ES-I3 (cell line): ENCODE measurements at regions not wholly inside any gene's neighbourhood (a gene's known extent, or its start where the extent isn't known, plus 50 kb on each side); places are given as distances from the start of the nearest gene placed in this dataset.

Source experiments
- H3K36me3 ChIP-seq: 2 replicates; pipeline ENCODE4 v1.6.1; 2013; ENCODE audit warnings: mild to moderate bottlenecking, low read length, control low read depth, moderate library complexity; ENCODE audit not compliant: insufficient read depth
- H3K4me1 ChIP-seq: 2 replicates; pipeline ENCODE4 v1.6.1; 2013; ENCODE audit warnings: mild to moderate bottlenecking, control low read depth, low read length; ENCODE audit not compliant: insufficient read depth
- H3K9ac ChIP-seq: 2 replicates; pipeline ENCODE4 v1.6.1; 2013; ENCODE audit warnings: low read depth, mild to moderate bottlenecking, low read length, moderate library complexity
- H3K9me3 ChIP-seq: 2 replicates; pipeline ENCODE4 v1.6.1; 2013; ENCODE audit warnings: mild to moderate bottlenecking, low read length, moderate library complexity; ENCODE audit not compliant: control insufficient read depth, insufficient read depth

DNA sequence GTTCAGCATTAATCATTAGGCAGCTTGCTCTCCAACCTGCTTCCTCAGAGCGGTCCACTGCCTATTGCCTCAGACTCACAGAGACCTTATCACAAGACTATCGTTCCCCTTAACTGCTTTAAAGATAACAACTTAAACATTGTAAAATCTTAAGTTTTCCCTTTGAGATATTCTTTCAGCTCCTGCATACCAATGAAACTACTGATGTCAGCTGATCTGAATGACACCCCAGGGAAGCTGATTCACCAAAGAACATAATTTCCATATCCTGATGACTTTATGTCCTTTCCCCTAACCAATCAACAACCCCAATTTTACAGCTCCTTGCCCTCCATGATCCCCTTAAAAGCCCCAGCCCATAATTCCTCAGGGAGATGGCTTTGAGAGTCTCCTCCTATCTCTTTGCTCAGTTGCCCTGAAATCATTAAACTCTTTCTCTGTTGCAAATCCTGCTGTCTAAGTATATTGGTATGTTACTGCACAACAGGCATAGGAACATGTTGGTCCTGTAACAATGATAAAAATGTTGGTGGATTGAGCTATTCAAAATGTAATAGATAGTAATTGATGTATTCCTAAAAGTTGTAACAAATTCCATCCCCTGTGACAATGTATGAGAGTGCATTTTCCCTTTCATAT is 621.4 kb upstream of the RGS18 start:
- Histone ChIP-seq H3K4me1 (no peaks in the 10 kb centered on the region; the same call in 1 of the 2 replicates), H3K36me3 (no peaks in the 10 kb centered on the region), H3K9ac (no peak overlapping the region), H3K9me3 (no peaks in the 10 kb centered on the region; the same call in 1 of the 2 replicates)

DNA sequence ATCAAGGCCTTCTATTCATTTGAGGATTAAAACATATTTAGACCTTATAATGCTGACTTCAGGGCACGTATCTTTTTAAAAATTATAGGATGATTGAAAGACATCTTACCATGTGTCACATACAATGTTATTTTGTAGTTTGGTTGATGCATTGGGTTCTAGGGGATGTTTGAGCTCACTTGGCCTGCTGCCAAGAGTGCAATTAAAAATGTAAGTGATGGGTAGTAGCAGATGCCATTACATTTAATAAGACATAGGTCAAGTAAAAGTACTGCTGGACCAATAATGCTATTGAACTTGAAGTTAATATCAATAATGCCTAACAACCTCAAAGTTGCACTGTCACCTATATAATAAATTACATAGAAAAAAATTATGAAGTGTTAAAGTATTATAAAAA is 616.5 kb upstream of the RGS18 start:
- no peak overlapping the region for H3K9ac ChIP-seq
- H3K9me3 ChIP-seq = no peaks in the 10 kb centered on the region; the same call in 1 of the 2 replicates
- H3K36me3 ChIP-seq = no peaks in the 10 kb centered on the region
- no peaks in the 10 kb centered on the region for H3K4me1 ChIP-seq

DNA sequence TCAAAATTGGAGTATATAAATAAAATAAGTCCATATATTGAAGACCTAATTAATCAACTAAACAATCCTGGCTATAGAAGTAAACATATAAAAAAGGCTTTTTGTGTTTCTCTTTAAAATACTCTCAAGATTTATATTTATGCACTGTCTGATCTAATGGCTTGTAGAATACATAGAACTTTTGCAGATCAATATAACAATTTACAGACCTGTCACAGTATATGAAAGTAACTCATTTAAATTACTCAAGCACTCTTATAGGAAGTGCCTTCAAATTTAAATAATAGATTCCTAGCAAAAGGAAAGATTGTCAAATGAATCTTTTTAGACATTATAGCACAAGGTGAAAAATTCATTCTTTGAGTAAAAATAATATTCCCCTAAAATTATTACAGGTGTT is 615.8 kb upstream of the RGS18 start:
- no peaks in the 10 kb centered on the region for H3K36me3 ChIP-seq
- H3K4me1 ChIP-seq = no peaks in the 10 kb centered on the region
- H3K9ac ChIP-seq = no peak overlapping the region
- no peaks in the 10 kb centered on the region; the same call in 1 of the 2 replicates for H3K9me3 ChIP-seq

DNA sequence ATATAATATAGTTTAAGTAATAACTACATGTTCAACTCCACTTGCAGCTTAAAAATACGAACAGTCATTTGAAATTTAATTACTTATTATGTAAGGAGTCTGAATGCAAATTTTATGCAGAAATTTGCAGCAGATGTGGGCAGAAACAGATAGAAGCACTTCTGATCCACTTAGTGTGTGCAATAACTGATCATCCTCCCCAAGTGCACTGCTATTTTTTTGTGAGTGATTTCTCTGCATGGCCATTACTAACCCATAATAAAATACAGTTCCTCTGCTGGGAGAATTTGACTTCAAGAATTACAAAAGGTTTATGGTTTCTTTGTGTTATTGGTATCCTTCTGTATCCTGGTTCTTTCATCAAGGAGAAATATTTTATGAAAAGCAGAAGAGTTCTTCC is 611.5 kb upstream of the RGS18 start:
- Histone ChIP-seq H3K9ac (no peak overlapping the region), H3K36me3 (no peaks in the 10 kb centered on the region), H3K4me1 (no peaks in the 10 kb centered on the region), H3K9me3 (no peaks in the 10 kb centered on the region)

DNA sequence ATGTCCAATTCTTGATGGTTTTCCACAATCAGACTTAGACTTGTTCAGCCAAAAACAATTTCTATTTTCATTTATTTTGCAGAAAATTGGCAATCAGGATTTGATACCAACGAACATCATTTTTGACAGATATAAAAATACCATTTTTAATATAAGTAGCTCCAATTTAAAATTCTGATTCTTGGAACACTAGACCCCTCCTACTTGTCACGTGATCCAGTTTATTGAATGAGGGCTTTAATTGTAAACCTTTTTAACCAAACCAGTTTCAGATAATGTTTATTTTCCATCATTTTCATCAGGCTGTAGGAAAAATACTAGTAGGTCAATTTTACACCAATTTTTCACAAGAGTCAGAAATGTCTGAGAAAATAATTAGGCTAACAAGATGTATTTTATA is 607.2 kb upstream of the RGS18 start:
- H3K36me3 ChIP-seq = no peaks in the 10 kb centered on the region
- no peak overlapping the region for H3K9ac ChIP-seq
- H3K4me1 ChIP-seq = no peaks in the 10 kb centered on the region
- H3K9me3 ChIP-seq = no peaks in the 10 kb centered on the region

DNA sequence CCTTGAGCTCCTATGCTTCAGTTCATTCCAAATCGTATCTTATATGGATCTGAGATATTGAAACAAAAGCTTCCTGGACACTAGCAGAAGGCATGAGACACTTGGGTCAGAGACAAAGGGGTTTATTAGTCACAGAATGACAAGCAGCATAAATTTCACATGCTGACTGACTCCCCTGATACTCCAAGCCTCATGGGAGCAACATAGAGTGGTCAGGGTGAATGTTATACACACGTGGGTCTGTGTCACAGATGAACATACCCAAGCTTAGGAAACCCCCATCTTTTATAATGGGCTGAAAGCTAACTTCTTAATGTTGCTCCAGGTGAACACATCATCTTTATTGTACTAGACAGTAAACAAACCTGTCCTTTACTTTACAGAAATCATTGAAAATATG is 599.9 kb upstream of the RGS18 start:
- H3K4me1 ChIP-seq = no peaks in the 10 kb centered on the region
- no peaks in the 10 kb centered on the region for H3K36me3 ChIP-seq
- H3K9ac ChIP-seq = no peak overlapping the region
- H3K9me3 ChIP-seq = no peaks in the 10 kb centered on the region

DNA sequence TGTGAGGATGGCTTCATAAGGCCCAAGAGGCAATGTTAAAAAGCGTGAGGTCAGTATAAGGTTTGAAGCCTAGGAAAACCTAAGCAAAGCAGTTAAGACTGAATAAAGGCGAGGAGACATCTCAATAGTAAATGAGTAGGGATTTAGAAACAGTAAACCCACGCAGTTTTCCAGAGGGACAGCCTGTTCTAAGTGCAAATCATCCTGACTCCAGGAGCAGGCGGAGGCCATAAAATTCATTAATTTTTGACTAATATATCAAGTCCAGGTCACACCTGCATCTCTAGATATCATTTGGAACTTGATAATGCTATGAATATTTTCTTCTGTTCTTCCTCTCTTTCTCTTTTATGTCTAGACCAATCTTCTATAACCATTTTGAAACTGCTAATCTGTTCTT is 597.0 kb upstream of the RGS18 start:
- Histone ChIP-seq H3K9ac (no peak overlapping the region), H3K36me3 (no peaks in the 10 kb centered on the region), H3K4me1 (no peaks in the 10 kb centered on the region), H3K9me3 (no peaks in the 10 kb centered on the region)

DNA sequence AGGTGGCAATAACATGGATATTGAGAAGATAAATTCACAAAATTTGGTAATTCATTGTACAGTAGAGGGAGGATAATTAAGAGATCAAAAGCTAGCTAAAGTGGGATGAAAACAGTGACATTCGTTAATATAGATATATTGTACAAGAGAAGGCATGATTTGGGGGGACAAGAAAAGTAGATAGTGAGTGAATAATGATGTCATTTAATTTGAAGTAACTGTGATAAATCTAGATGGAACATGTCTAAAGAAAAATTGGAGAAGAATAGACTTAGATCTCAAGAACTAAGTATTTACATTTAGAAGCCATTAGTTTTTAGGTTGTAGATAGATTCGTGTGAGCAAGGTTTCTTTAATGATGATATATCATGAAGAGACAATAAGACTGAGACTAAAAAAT is 594.0 kb upstream of the RGS18 start:
- H3K9ac ChIP-seq = no peak overlapping the region
- H3K36me3 ChIP-seq = no peaks in the 10 kb centered on the region
- H3K9me3 ChIP-seq = no peaks in the 10 kb centered on the region
- H3K4me1 ChIP-seq = no peaks in the 10 kb centered on the region

DNA sequence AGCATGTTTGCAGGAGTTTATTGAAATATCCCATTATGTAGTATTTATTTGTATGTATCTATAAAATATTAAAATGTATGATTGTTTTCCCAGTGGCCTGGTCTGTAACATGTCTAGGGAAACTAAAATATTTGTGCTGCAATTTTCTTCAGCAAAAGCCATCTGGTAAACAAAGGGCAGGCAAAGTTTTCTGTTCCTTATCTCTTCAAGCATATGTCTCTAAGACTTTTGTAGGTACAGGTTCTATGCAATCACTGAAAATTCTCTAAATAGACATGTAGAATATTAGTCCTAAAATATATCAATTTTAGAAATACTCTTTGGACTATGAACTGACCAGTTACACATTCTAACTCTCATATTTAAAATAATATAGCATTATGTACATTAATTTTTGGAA is 585.8 kb upstream of the RGS18 start:
- H3K4me1 ChIP-seq = no peaks in the 10 kb centered on the region
- no peak overlapping the region for H3K9ac ChIP-seq
- no peaks in the 10 kb centered on the region for H3K36me3 ChIP-seq
- H3K9me3 ChIP-seq = no peaks in the 10 kb centered on the region

DNA sequence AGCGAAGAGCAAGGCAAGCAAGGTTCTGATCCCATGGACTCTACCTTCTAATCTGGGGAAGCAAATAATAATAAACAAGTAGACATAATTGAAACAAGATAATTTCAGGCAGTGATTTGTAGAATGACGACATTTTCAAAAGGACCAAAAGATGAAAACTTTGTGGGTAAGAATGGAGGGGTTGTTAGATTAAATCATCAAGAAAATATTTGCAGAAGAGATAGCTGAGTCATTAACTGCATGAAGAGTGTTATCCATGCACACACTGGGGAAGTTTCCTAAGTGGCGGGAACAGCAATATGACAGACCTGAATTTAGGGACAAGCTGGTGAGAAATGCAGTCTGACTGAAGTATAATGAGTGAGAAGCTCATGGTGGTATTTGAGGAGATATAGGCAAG is 583.1 kb upstream of the RGS18 start:
- Histone ChIP-seq H3K4me1 (no peaks in the 10 kb centered on the region), H3K36me3 (no peaks in the 10 kb centered on the region), H3K9me3 (no peaks in the 10 kb centered on the region), H3K9ac (no peak overlapping the region)

DNA sequence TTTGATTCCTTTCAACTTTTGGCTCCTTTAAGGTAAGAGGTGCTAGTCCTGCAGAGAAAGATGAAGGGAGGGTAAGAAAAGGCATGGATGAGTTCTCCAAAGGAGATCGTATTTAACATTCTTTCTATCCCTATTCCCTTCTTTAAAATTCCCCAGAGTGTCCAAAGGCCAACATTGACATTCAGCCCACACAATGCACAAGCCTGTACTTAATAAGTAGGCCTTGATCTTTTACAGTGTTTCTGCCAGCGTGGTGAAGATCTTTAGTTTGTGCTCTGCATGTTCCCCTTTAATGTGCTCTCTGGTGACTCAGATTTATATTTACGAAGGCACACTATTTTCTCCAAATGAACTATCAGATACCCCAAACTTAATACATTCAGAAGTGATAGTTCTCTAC is 582.5 kb upstream of the RGS18 start:
- no peak overlapping the region for H3K9ac ChIP-seq
- no peaks in the 10 kb centered on the region for H3K36me3 ChIP-seq
- H3K9me3 ChIP-seq = no peaks in the 10 kb centered on the region
- H3K4me1 ChIP-seq = no peaks in the 10 kb centered on the region

DNA sequence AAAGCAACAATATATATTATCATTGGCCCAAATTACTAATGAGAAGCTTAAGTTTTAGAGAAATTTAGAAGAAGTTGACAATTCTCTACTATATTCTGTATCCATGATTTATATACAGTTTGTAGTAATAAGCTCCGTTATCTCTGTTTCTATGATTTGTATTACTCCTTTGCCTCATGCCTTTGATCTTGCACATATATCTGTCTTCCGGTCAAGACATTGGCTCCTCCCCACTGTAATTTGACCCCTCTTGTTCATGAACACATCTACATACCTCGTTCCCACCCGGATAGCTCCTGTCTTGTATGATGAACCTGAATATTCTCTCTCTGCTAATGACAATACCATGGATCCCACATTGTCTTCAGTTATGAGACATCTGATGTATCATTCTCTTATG is 581.0 kb upstream of the RGS18 start:
- Histone ChIP-seq H3K36me3 (no peaks in the 10 kb centered on the region), H3K9ac (no peak overlapping the region), H3K4me1 (no peaks in the 10 kb centered on the region), H3K9me3 (no peaks in the 10 kb centered on the region)

DNA sequence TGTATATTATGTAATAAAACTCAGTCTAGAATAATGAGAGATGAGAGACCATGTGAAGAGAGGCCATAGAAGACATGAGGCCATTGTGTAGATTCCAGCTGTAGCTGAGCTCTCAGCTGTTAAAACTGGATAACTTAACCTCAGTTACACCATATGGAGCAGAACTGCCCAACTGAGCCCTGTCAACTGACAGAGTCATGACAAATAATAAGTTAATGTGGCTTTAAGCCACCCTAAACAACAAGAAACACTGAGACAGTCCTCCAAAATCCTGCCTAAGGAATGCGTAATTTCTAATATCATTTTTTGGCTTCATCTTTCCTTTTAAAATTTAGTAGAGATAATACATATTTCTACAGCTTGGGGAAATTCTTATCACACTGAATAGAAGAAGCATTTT is 580.0 kb upstream of the RGS18 start:
- no peaks in the 10 kb centered on the region for H3K4me1 ChIP-seq
- no peaks in the 10 kb centered on the region for H3K9me3 ChIP-seq
- no peaks in the 10 kb centered on the region for H3K36me3 ChIP-seq
- H3K9ac ChIP-seq = no peak overlapping the region

DNA sequence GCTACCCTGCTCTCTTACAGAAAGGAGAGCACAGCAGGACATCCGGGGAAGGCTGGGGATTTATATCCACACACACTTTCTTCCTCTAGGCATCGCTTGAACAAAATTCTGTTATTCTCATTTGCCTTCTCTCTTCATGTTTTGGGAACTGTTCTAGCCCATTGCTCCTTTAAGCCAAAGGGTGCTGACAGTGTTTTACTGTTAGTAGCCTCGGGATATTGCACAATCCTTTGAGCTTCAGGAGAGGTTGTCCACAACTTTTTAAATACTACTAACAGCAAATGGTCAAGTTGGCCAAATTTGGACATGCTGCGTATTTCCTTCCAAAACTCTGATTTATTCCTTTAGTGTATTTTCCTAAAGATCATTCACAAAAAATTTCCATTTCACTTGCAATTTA is 579.2 kb upstream of the RGS18 start:
- H3K9me3 ChIP-seq = no peaks in the 10 kb centered on the region
- H3K4me1 ChIP-seq = no peaks in the 10 kb centered on the region
- no peaks in the 10 kb centered on the region for H3K36me3 ChIP-seq
- H3K9ac ChIP-seq = no peak overlapping the region

DNA sequence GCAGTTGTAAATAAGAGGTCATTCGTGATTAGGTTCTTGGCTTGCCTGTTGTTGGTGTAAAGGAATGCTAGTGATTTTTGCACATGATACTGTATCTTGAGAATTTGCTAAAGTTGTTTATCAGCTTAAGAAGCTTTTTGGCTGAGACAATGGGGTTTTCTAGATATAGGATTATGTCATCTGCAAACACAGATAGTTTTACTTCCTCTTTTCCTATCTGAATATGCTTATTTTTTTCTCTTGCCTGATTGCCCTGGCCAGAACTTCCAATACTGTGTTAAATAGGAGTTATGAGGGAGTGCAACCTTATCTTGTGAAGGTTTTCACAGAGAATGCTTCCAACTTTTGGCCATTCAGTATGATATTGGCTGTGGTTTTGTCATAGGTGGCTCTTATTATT is 576.1 kb upstream of the RGS18 start:
- H3K36me3 ChIP-seq = no peaks in the 10 kb centered on the region

DNA sequence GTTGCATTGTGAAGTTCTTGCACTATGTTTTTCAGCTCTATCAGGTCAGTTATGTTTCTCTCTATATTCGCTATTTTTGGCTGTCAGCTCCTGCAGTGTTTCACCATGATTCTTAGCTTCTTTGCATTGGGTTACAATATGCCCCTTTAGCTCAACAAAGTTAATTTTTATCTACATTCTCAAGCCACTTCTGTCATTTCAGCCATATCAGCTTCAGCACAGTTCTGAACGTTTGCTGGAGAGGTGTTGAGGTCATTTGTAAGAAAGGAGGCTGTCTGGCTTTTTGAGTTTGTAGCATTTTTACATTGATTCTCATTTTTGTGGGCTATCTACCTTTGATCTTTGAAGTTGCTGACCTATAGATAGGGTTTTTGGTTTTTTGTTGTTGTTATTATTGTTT is 573.2 kb upstream of the RGS18 start:
- Histone ChIP-seq H3K4me1 (no peaks in the 10 kb centered on the region), H3K9me3 (no peaks in the 10 kb centered on the region), H3K9ac (no peak overlapping the region), H3K36me3 (no peaks in the 10 kb centered on the region)

More for the DNA sequence above, 576.1 kb upstream of the RGS18 start:
- Histone ChIP-seq H3K4me1 (no peaks in the 10 kb centered on the region), H3K9me3 (no peaks in the 10 kb centered on the region), H3K9ac (no peak overlapping the region)
